ENCODE measurements at regions not wholly inside any gene's neighbourhood (a gene's known extent, or its start where the extent isn't known, plus 50 kb on each side); places are given as distances from the start of the nearest gene placed in this dataset.

DNA sequence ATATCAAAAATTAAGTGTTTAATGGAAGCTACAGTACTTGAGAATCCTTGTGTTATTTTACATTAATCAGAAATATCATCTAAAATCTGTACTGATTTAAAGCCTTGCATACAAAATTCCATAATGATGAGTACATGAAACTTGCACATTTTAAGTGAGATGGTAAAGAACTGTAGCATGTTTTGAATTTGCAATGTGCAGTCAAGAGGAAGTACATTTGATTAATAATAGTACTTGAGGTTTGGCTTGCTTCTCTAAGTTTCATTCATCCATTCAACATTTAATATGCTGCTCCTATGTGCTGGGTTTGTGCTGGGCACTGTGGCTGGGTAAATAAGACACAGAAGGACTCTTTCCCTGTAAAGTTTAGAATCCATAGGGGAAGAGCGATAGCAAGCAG lies 332.3 kb downstream of the CNTN3 start:
- no TSS peak for BruUV-seq (replicated peaks)
- WGBS (ENCODE audit: insufficient coverage, insufficient replicate concordance, low lambda C conversion rate, missing lambda C conversion rate) = 30% methylated on average over 1 of the region's 1 CpG

More for the DNA sequence above, 332.3 kb downstream of the CNTN3 start:
- DNase-seq (ENCODE audit: low read depth, low spot score) (no peak), ATAC-seq (no peak), FAIRE-seq (no peak)
- TF ChIP-seq ZBTB4 (CRISPR knock-in tag; IDR thresholded peaks at IDR 0.05) = no peak
- TF ChIP-seq POLR2AphosphoS2 (IDR thresholded peaks at IDR 0.05; ENCODE audit: low read depth, low read length) = no peak
- no peak for TF ChIP-seq ZNF622 (IDR thresholded peaks at IDR 0.05)
- TF ChIP-seq HDAC2 (IDR thresholded peaks at IDR 0.05) = no peak
- no peak for TF ChIP-seq POU2F2 (IDR thresholded peaks at IDR 0.05; ENCODE audit: borderline replicate concordance, low read depth, low read length)
- TF ChIP-seq, protein P1, sequence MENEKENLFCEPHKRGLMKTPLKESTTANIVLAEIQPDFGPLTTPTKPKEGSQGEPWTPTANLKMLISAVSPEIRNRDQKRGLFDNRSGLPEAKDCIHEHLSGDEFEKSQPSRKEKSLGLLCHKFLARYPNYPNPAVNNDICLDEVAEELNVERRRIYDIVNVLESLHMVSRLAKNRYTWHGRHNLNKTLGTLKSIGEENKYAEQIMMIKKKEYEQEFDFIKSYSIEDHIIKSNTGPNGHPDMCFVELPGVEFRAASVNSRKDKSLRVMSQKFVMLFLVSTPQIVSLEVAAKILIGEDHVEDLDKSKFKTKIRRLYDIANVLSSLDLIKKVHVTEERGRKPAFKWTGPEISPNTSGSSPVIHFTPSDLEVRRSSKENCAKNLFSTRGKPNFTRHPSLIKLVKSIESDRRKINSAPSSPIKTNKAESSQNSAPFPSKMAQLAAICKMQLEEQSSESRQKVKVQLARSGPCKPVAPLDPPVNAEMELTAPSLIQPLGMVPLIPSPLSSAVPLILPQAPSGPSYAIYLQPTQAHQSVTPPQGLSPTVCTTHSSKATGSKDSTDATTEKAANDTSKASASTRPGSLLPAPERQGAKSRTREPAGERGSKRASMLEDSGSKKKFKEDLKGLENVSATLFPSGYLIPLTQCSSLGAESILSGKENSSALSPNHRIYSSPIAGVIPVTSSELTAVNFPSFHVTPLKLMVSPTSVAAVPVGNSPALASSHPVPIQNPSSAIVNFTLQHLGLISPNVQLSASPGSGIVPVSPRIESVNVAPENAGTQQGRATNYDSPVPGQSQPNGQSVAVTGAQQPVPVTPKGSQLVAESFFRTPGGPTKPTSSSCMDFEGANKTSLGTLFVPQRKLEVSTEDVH (IDR thresholded peaks at IDR 0.05; ENCODE audit: low read depth, partially characterized antibody) = no peak
- no peak overlapping the region for H3K9ac ChIP-seq (ENCODE audit: control insufficient read depth, insufficient read depth, low read length)
- in situ Hi-C loops (cut with MboI) (no loop called here), intact Hi-C loops (cut with micrococcal nuclease; ENCODE audit: unreplicated experiment) (no loop called here)
- no peak overlapping the region for H2AFZ ChIP-seq (ENCODE audit: control insufficient read depth, low read depth, low read length)
- POLR2A ChIA-PET = no interaction called here
- H3K4me1 ChIP-seq (ENCODE audit: control insufficient read depth, insufficient read depth, low read length) = no peaks in the 10 kb centered on the region
- RAD21 ChIA-PET (ENCODE audit: unreplicated experiment) = no interaction called here
- CTCF ChIA-PET = no interaction called here
- no peak overlapping the region for H3K27ac ChIP-seq (ENCODE audit: control insufficient read depth, insufficient read depth)
- no peaks in the 10 kb centered on the region for H3K27me3 ChIP-seq (replicated peaks in 1 of 2; ENCODE audit: control insufficient read depth in 2 of 2, insufficient read depth in 2 of 2, low read length in 1 of 2)
- no peak overlapping the region for H3K4me2 ChIP-seq (ENCODE audit: control insufficient read depth, insufficient read depth)
- H3K4me3 ChIP-seq = no peak overlapping the region
- H3K79me2 ChIP-seq (ENCODE audit: control insufficient read depth, insufficient read depth, low read length) = no peaks in the 10 kb centered on the region
- H4K20me1 ChIP-seq (ENCODE audit: control insufficient read depth, insufficient read depth) = no peaks in the 10 kb centered on the region
- no peaks in the 10 kb centered on the region for H3K9me3 ChIP-seq (replicated peaks; ENCODE audit: control insufficient read depth, insufficient read depth, low read length)
- H3K36me3 ChIP-seq (ENCODE audit: control insufficient read depth in 2 of 2, insufficient read depth in 2 of 2, low read length in 1 of 2) = no peaks in the 10 kb centered on the region
- SMC1A ChIA-PET (ENCODE audit: uncharacterized antibody, unreplicated experiment) = no interaction called here

Measured in GM12878 (cell line).